Vagina (tissue), 2 donors: ENCODE measurements at regions not wholly inside any gene's neighbourhood (a gene's known extent, or its start where the extent isn't known, plus 50 kb on each side); places are given as distances from the start of the nearest gene placed in this dataset.

Experiments
- POLR2A ChIP-seq, 2 donors: fragments of 450-650 bp; IDR thresholded peaks; one replicate each; pipeline ENCODE4 v1.6.1; 2017; ENCODE audit warnings: antibody characterized with exemption in 2 of 2, mild to moderate bottlenecking in 2 of 2, moderate library complexity in 2 of 2
- POLR2AphosphoS5 ChIP-seq, 2 donors: sonication (generic); formaldehyde crosslinking; IDR thresholded peaks; one replicate each; pipeline ENCODE4 v1.9.0; 2017; ENCODE audit warnings: antibody characterized with exemption in 2 of 2, mild to moderate bottlenecking in 2 of 2, low read depth in 1 of 2; ENCODE audit not compliant: insufficient read depth in 1 of 2
- TF ChIP-seq, protein P1 (sequence below), 3 experiments: fragments of 450-650 bp in 2 of 3; fragments of 200-600 bp in 1 of 3; sonication (generic) in 1 of 3; IDR thresholded peaks; one replicate each; pipeline ENCODE4 v1.5.1; 2017 to 2019; ENCODE audit warnings: antibody characterized with exemption in 3 of 3, mild to moderate bottlenecking in 2 of 3, moderate library complexity in 2 of 3

DNA sequence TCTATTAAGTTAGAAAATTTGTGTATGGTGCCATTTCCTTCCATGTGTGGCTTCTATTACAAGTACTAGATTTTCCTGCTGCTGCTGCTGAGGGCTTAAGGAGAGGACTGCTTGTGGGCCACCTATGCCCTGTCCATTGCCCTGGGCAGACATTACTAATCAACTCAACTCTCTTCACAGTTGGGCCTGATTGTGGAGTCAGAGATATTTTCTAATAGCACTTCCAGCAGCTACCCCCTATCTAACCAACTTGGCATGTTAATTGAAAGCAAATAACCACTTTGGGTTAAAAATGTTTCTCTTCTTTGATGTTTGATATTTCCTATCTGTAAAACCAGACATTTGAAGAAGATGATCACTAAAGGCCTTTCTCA, 242.0 kb downstream of the EDEM1 start:
- TF ChIP-seq, protein P1, sequence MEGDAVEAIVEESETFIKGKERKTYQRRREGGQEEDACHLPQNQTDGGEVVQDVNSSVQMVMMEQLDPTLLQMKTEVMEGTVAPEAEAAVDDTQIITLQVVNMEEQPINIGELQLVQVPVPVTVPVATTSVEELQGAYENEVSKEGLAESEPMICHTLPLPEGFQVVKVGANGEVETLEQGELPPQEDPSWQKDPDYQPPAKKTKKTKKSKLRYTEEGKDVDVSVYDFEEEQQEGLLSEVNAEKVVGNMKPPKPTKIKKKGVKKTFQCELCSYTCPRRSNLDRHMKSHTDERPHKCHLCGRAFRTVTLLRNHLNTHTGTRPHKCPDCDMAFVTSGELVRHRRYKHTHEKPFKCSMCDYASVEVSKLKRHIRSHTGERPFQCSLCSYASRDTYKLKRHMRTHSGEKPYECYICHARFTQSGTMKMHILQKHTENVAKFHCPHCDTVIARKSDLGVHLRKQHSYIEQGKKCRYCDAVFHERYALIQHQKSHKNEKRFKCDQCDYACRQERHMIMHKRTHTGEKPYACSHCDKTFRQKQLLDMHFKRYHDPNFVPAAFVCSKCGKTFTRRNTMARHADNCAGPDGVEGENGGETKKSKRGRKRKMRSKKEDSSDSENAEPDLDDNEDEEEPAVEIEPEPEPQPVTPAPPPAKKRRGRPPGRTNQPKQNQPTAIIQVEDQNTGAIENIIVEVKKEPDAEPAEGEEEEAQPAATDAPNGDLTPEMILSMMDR (IDR thresholded peaks at IDR 0.05): no peak
- TF ChIP-seq POLR2AphosphoS5 (IDR thresholded peaks at IDR 0.05; ENCODE audit: insufficient read depth in 1 of 2, low read depth in 1 of 2): no peak
- TF ChIP-seq POLR2A (IDR thresholded peaks at IDR 0.05): no peak
